IPS-NIHi7 (cell line): ENCODE measurements at regions not wholly inside any gene's neighbourhood (a gene's known extent, or its start where the extent isn't known, plus 50 kb on each side); places are given as distances from the start of the nearest gene placed in this dataset.
A peak's percentile ranks its signal among the peaks of the same experiment; 100 is the strongest.

Experiments
- DNase-seq: peaks from one replicate; pipeline ENCODE4 v3.0.0; 2012; ENCODE audit warnings: mixed read lengths; ENCODE audit errors: extremely low spot score

- no peak for DNase-seq
Observed at GRCh38 chr12:90322006-90322405, 613.4 kb upstream of the ATP2B1 start.

- DNase-seq = no peak
Observed at GRCh38 chr12:90321369-90321768, 612.7 kb upstream of the ATP2B1 start.

- DNase-seq = no peak
Observed at GRCh38 chr12:90311561-90311960, 602.9 kb upstream of the ATP2B1 start.

GRCh38 chr12:90305379-90305778, 596.7 kb upstream of the ATP2B1 start:
- peak; percentile 18 for DNase-seq

- DNase-seq = no peak
Observed at GRCh38 chr12:90304231-90304630, 595.6 kb upstream of the ATP2B1 start.

GRCh38 chr12:90303771-90304170, 595.1 kb upstream of the ATP2B1 start:
- no peak for DNase-seq

- DNase-seq = no peak
Observed at GRCh38 chr12:90301561-90302133, 593.0 kb upstream of the ATP2B1 start.

GRCh38 chr12:90301095-90301494, 592.5 kb upstream of the ATP2B1 start:
- DNase-seq = no peak

GRCh38 chr12:90299666-90300065, 591.0 kb upstream of the ATP2B1 start:
- no peak for DNase-seq

GRCh38 chr12:90299121-90299520, 590.5 kb upstream of the ATP2B1 start:
- DNase-seq = no peak

GRCh38 chr12:90298289-90298948, 589.8 kb upstream of the ATP2B1 start:
- DNase-seq = no peak

- DNase-seq = no peak
Observed at GRCh38 chr12:90295858-90296257, 587.2 kb upstream of the ATP2B1 start.

- DNase-seq = no peak
Observed at GRCh38 chr12:90292183-90292582, 583.5 kb upstream of the ATP2B1 start.

- no peak for DNase-seq
Observed at GRCh38 chr12:90290980-90291975, 582.6 kb upstream of the ATP2B1 start.

- no peak for DNase-seq
Observed at GRCh38 chr12:90287585-90287984, 578.9 kb upstream of the ATP2B1 start.

GRCh38 chr12:90281154-90281868, 572.7 kb upstream of the ATP2B1 start:
- DNase-seq = no peak

- DNase-seq = no peak
Observed at GRCh38 chr12:90280564-90281058, 572.0 kb upstream of the ATP2B1 start.

- no peak for DNase-seq
Observed at GRCh38 chr12:90280033-90280432, 571.4 kb upstream of the ATP2B1 start.

- no peak for DNase-seq
Observed at GRCh38 chr12:90275088-90275487, 566.5 kb upstream of the ATP2B1 start.

- peak; percentile 34 for DNase-seq
Observed at GRCh38 chr12:90274407-90274806, 565.8 kb upstream of the ATP2B1 start.

GRCh38 chr12:90268574-90268973, 559.9 kb upstream of the ATP2B1 start:
- DNase-seq = no peak

- DNase-seq = no peak
Observed at GRCh38 chr12:90262251-90262650, 553.6 kb upstream of the ATP2B1 start.
